GM10266 (cell line): ENCODE measurements at regions not wholly inside any gene's neighbourhood (a gene's known extent, or its start where the extent isn't known, plus 50 kb on each side); places are given as distances from the start of the nearest gene placed in this dataset.

ENCODE experiments used
- DNase-seq: peaks from one replicate; pipeline ENCODE4 v3.0.0; 2012; ENCODE audit errors: extremely low spot score
- CTCF ChIP-seq: IDR thresholded peaks from 2 replicates; pipeline ENCODE4 v1.5.1; 2012; ENCODE audit warnings: mild to moderate bottlenecking, low read depth; ENCODE audit not compliant: control insufficient read depth, insufficient read depth; ENCODE audit errors: missing control alignments

DNA sequence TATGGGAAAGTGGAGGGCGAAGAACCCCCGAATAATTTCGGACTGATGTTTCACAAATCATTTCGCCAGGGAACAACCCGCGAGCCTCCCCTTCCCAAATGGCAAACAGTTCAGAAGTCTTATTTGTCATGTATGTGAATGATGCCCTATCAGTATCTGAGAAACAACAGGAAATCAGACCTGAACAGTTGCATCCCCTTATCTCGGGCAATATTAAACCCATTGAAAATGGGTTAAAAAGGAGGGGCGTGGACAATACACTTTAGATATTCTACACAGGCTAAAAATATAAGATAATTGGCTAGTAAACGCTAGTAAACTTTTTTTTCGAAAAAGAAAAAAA is 1003.3 kb upstream of the NR2F2 start:
- TF ChIP-seq CTCF = no peak
- DNase-seq = no peak

GRCh38 chr15:95327661-95328060 is 1002.8 kb upstream of the NR2F2 start:
- no peak for DNase-seq
- TF ChIP-seq CTCF = no peak

GRCh38 chr15:95328559-95328958 is 1001.9 kb upstream of the NR2F2 start:
- no peak for DNase-seq
- TF ChIP-seq CTCF = no peak

- TF ChIP-seq CTCF = no peak
- DNase-seq = no peak
Measured at GRCh38 chr15:95329362-95329761, 1001.1 kb upstream of the NR2F2 start.

- no peak for TF ChIP-seq CTCF
- no peak for DNase-seq
Measured at GRCh38 chr15:95341686-95342085, 988.8 kb upstream of the NR2F2 start.

DNA sequence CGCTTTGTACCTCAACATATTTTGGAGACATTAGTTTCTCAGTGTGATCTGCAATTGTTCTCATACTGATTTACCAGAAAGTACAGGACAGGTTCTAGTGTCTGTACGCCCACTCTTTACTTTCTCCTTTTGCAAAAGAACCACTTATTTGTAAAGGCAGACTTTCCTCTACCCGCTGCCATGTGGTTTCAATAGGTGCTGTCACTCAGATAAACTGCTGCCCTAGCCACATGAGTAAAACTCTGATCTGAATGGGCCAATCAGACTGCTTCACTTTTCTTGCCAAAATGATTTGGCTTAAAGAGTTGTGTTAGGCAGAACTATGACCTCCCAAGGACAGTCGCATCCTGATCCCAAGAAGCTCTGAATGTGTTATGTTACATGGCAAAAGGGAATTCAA is 984.6 kb upstream of the NR2F2 start:
- DNase-seq = no peak
- TF ChIP-seq CTCF = no peak

DNA sequence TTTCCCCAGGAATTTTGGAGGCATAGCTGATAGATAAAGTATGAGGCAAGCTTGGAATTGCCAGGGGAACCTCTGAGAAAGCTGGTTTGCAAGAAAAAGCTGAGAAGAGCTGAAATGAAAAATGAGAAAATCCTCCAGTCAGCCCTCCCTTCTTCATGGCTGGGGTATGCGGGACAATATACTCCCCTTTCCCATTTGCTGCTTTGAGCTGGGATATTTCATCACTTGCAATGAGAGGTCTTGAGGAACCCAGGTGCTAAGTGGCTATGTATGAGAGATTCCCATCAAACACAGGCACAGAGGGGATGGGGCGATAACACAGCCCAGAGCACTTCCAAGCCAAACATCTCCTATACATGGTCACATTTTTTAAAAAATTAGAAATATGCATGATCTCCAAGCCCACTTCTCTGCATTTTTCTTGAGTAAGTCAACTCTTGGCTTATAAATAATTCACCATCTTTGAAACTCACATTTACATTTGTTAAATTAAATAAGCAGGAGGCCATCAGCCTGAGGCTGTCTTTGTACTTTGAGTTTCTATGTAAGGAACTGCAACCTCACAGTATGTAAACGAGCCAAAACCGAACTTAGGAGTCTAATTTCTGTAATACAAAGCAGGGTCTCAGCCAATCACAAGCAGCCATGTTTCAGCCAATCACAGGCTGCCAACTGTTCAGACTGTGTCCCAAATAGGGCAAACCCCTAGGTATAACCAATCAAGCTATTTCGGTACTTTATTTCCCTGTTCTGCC is 983.6 kb upstream of the NR2F2 start:
- no peak for DNase-seq
- no peak for TF ChIP-seq CTCF
